Activated naive CD4-positive, alpha-beta T cell treated with anti-CD3 and anti-CD28 coated beads, Interleukin-2, amount 50 U/mL, for 24 hours (primary cell): ENCODE measurements at regions not wholly inside any gene's neighbourhood (a gene's known extent, or its start where the extent isn't known, plus 50 kb on each side); places are given as distances from the start of the nearest gene placed in this dataset.
"Not testable (repeated sequence)": the region's sequence is repeated elsewhere in the genome, so short reads cannot be mapped to it uniquely, and the experiment has no call there.

Experiments used
- H3K27ac Mint-ChIP-seq: one replicate; pipeline ENCODE4 v1.8.0; 2021; ENCODE audit warnings: mild to moderate bottlenecking, mixed read lengths
- H3K27me3 Mint-ChIP-seq: one replicate; pipeline ENCODE4 v1.8.0; 2021; ENCODE audit warnings: mixed read lengths
- H3K36me3 Mint-ChIP-seq: one replicate; pipeline ENCODE4 v1.8.0; 2021; ENCODE audit warnings: mixed read lengths
- H3K4me1 Mint-ChIP-seq: one replicate; pipeline ENCODE4 v1.8.0; 2021; ENCODE audit warnings: mixed read lengths
- H3K4me3 Mint-ChIP-seq: one replicate; pipeline ENCODE4 v1.8.0; 2021; ENCODE audit warnings: mild to moderate bottlenecking, mixed read lengths
- H3K9me3 Mint-ChIP-seq: one replicate; pipeline ENCODE4 v1.8.0; 2021; ENCODE audit warnings: mixed read lengths

DNA sequence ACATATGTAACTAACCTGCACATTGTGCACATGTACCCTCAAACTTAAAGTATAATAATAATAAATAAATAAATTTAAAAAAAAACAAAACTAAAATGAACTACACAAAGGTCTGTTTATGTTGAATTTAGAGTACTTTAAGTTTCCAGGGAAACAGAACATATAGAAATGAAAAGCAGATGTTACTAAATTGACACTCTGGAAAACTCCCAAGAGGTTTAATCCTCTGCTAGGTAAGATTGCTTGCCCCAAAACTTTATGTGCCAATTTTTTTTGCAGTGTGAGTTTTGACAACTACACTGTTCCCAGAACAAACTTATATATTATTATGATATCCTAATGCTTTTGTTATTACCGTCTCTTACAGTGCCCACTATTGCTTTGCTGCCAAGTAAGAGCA, 134.3 kb upstream of the MRPS30 start:
- Mint-ChIP-seq H3K9me3 (no peaks in the 10 kb centered on the region), H3K27ac (no peak overlapping the region), H3K4me3 (no peak overlapping the region)

GRCh38 chr5:44668471-44668870, 140.3 kb upstream of the MRPS30 start:
- not testable (repeated sequence) for H3K4me1 Mint-ChIP-seq, H3K9me3 Mint-ChIP-seq, H3K27me3 Mint-ChIP-seq, H3K4me3 Mint-ChIP-seq, H3K27ac Mint-ChIP-seq, H3K36me3 Mint-ChIP-seq

More for the DNA sequence above, 134.3 kb upstream of the MRPS30 start:
- Mint-ChIP-seq H3K4me1 (no peaks in the 10 kb centered on the region), H3K36me3 (no peaks in the 10 kb centered on the region), H3K27me3 (no peaks in the 10 kb centered on the region)

DNA sequence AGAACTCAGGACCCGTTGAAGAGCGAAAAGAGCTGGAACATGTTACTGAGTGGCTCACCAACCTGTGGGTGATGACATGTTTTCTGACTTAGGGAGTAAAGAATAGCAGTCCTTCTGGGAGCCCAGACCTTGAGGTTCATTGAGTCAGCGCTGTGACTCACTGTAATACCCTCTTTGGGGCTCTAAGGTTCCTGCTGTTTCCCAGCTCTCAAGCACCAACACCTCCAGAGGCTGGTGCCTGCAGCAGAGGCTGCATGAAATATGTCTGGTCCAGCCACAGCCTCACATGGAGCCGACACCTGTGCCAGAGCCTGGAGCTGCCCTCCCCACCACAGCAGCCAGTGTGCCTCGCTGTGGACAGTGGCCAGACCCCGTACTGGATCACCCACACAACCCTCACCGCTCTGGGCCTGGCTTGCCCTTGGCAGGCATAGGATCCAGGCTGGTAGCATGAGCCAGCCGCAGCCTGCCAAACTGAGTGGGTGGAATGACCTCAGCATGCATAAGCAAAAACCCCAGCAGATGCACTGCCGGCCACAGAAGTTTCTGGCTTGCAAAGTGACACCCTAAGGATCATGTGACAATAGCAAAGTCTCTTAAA, 143.5 kb upstream of the MRPS30 start:
- no peak overlapping the region for H3K4me3 Mint-ChIP-seq
- H3K4me1 Mint-ChIP-seq = no peaks in the 10 kb centered on the region
- peaks cover 9% of the 10 kb centered on the region for H3K9me3 Mint-ChIP-seq

DNA sequence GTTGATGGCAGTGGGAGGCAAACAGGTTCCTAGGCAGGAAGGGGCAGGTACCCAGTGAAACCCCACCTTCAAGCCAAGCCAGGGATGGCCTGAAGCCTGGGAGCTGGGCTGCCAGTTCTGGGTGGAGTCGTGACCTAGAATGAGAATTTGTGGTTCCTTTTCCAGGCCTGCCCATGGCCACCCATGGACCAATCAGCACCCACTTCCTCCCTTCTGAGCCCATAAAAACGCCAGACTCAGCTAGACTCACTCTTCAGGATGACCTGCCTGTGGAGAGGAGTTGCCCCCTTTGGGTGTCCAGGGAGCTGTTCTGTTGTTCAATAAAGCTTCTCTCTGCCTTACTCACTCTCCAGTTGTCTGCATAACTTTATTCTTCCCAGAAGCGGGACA, 144.0 kb upstream of the MRPS30 start:
- H3K4me1 Mint-ChIP-seq = no peaks in the 10 kb centered on the region

More for the DNA sequence above, 143.5 kb upstream of the MRPS30 start:
- no peaks in the 10 kb centered on the region for H3K36me3 Mint-ChIP-seq
- H3K27me3 Mint-ChIP-seq = no peaks in the 10 kb centered on the region
- no peak overlapping the region for H3K27ac Mint-ChIP-seq

GRCh38 chr5:44663991-44664710, 144.6 kb upstream of the MRPS30 start:
- Mint-ChIP-seq H3K27me3 (no peaks in the 10 kb centered on the region), H3K9me3 (peaks cover 9% of the 10 kb centered on the region), H3K4me3 (no peak overlapping the region), H3K36me3 (no peaks in the 10 kb centered on the region), H3K27ac (no peak overlapping the region), H3K4me1 (no peaks in the 10 kb centered on the region)

More for the DNA sequence above, 144.0 kb upstream of the MRPS30 start:
- Mint-ChIP-seq H3K27me3 (no peaks in the 10 kb centered on the region), H3K27ac (no peak overlapping the region), H3K9me3 (peaks cover 9% of the 10 kb centered on the region), H3K36me3 (no peaks in the 10 kb centered on the region), H3K4me3 (no peak overlapping the region)

DNA sequence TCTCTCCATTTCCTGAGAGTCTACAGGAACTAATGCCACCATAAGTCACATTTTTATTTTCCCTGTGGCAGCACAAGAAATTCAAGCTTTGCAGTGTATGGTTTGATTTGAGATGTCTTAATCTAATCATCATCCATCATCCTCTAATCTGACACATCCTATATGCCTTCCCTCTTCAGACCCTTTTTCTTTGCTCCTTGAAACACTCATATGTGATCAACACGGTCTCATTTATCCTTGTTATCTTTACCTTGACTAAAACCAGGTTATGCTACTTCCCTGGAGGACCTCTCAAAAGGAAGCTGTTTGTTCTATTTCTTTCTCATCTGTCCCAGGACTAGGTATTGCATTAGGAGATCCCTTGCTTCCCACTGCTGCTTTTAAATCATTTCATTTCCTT, 146.9 kb upstream of the MRPS30 start:
- no peaks in the 10 kb centered on the region for H3K4me1 Mint-ChIP-seq
- no peaks in the 10 kb centered on the region for H3K36me3 Mint-ChIP-seq
- H3K4me3 Mint-ChIP-seq = no peak overlapping the region
- peaks cover 9% of the 10 kb centered on the region for H3K9me3 Mint-ChIP-seq
- H3K27me3 Mint-ChIP-seq = no peaks in the 10 kb centered on the region
- no peak overlapping the region for H3K27ac Mint-ChIP-seq

DNA sequence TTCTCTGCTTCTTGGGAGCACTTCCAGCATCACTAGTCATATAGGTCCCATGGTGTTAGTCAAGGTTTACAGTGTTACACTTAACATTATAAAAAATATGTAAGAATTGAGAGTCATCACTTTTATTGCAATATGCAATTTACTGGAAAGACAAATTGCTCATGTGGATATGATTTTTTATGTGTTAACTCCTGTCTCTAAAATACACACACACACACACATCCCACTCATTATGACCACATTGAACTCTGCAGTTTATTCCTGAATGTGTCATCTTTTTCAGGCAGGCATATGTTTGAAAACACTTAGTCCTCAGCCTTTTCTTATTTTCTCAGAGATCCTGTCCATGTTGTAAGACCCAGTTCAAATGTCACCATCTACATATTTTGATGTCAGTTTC, 148.5 kb upstream of the MRPS30 start:
- Mint-ChIP-seq H3K4me1 (no peaks in the 10 kb centered on the region), H3K36me3 (no peaks in the 10 kb centered on the region), H3K9me3 (no peaks in the 10 kb centered on the region), H3K27me3 (no peaks in the 10 kb centered on the region), H3K4me3 (no peak overlapping the region), H3K27ac (no peak overlapping the region)

- Mint-ChIP-seq H3K36me3 (no peaks in the 10 kb centered on the region), H3K27me3 (no peaks in the 10 kb centered on the region), H3K27ac (no peak overlapping the region), H3K9me3 (no peaks in the 10 kb centered on the region), H3K4me3 (no peak overlapping the region), H3K4me1 (no peaks in the 10 kb centered on the region)
Observed at GRCh38 chr5:44659334-44659733, 149.4 kb upstream of the MRPS30 start.

DNA sequence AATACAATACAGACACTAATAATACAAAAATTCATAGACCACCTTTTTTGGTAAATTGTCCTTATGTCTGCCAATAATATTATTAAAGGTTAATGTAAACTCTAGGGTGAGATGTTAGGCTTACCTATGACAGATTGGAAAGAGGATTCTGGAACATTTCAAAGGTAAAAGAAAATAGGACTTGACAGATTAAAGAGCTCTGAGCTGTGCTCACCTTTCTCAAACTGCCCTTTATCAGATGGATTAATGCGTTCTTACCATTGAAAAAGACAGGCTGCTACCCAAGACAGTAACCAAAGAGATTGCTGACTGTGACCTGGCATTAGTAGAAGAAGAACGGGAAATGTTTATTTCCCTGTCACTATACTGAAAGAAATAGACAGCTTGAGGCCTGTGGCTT, 156.1 kb upstream of the MRPS30 start:
- Mint-ChIP-seq H3K27ac (no peak overlapping the region), H3K4me3 (no peak overlapping the region), H3K4me1 (no peaks in the 10 kb centered on the region), H3K9me3 (no peaks in the 10 kb centered on the region), H3K27me3 (no peaks in the 10 kb centered on the region), H3K36me3 (no peaks in the 10 kb centered on the region)

- no peaks in the 10 kb centered on the region for H3K4me1 Mint-ChIP-seq
- H3K4me3 Mint-ChIP-seq = no peak overlapping the region
- H3K27me3 Mint-ChIP-seq = no peaks in the 10 kb centered on the region
- H3K27ac Mint-ChIP-seq = no peak overlapping the region
- no peaks in the 10 kb centered on the region for H3K9me3 Mint-ChIP-seq
- no peaks in the 10 kb centered on the region for H3K36me3 Mint-ChIP-seq
Observed at GRCh38 chr5:44646016-44646415, 162.7 kb upstream of the MRPS30 start.

DNA sequence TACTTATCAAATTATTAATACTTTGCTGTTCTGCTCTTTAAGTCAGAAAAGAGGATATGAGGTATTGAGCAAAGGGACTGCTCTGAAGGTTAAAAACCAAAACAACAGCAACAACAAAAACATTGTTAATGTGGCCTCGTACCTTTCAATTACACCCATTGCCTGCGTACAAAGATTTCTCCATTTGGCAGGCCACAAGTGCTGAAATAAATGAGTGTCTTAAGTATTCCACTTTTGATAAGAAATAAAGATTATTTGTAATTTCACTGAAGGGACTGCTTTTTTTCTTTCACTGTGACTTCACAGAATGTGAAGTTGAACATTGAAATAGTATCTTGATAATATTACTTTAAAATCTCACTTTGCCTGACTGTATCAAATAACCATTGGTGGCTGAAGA, 163.2 kb upstream of the MRPS30 start:
- H3K4me3 Mint-ChIP-seq = no peak overlapping the region
- H3K27me3 Mint-ChIP-seq = no peaks in the 10 kb centered on the region
- H3K9me3 Mint-ChIP-seq = no peaks in the 10 kb centered on the region
- no peaks in the 10 kb centered on the region for H3K4me1 Mint-ChIP-seq
- no peak overlapping the region for H3K27ac Mint-ChIP-seq
- H3K36me3 Mint-ChIP-seq = no peaks in the 10 kb centered on the region

GRCh38 chr5:44644628-44645027, 164.1 kb upstream of the MRPS30 start:
- no peaks in the 10 kb centered on the region for H3K36me3 Mint-ChIP-seq

GRCh38 chr5:44641820-44642219, 166.9 kb upstream of the MRPS30 start:
- Mint-ChIP-seq H3K4me3 (no peak overlapping the region), H3K36me3 (no peaks in the 10 kb centered on the region), H3K9me3 (no peaks in the 10 kb centered on the region), H3K4me1 (no peaks in the 10 kb centered on the region), H3K27me3 (no peaks in the 10 kb centered on the region), H3K27ac (no peak overlapping the region)

More at GRCh38 chr5:44644628-44645027, 164.1 kb upstream of the MRPS30 start:
- Mint-ChIP-seq H3K4me3 (no peak overlapping the region), H3K27me3 (no peaks in the 10 kb centered on the region), H3K4me1 (no peaks in the 10 kb centered on the region), H3K9me3 (no peaks in the 10 kb centered on the region), H3K27ac (no peak overlapping the region)

- H3K4me1 Mint-ChIP-seq = no peaks in the 10 kb centered on the region
- H3K9me3 Mint-ChIP-seq = no peaks in the 10 kb centered on the region
- no peaks in the 10 kb centered on the region for H3K27me3 Mint-ChIP-seq
- no peak overlapping the region for H3K27ac Mint-ChIP-seq
- H3K36me3 Mint-ChIP-seq = no peaks in the 10 kb centered on the region
- no peak overlapping the region for H3K4me3 Mint-ChIP-seq
Observed at GRCh38 chr5:44640945-44641456, 167.7 kb upstream of the MRPS30 start.

DNA sequence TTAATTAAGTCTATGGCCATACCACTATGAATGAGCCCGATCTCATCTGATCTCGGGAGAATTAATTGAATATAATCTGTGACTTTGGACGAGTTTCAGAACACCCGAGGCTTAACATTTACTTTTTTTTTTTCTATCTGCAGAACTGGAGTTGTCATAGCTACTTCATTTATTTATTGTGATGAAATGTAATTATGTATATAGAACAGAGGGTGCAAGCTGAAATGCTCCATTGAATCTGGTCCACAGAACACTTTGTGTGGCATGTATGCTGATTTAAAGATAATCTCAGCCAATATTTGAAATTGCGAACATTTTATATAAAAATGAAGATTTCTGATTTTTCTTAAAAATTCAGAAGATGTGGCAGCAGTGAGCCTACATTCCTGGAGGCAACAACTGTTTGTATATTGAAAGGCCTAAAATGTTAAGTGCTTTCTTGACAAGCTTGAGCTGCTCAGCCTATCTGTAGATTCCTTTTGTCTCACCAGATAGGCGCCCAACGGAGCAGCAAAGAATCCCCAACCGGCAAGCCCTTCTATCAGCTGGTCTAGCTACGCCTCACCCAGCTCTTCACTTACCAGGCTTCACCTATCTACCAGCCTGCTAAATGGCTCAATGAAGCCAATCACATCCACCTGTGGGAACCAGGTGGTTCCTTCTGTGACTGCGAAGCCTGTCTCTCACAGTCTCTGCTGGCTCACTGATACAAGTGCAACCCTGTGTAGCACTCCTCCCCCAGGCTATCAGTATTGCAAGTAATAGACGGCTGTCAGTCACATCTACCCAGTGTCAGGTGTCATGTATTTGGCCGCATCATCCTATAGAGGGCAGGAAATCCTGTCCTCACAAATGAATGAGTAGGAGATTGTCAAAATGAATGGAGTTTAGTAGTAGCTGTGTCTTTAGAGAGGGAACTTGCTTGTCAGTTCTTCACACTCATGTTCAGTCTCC, 170.6 kb upstream of the MRPS30 start:
- Mint-ChIP-seq H3K27ac (no peak overlapping the region), H3K36me3 (no peaks in the 10 kb centered on the region), H3K9me3 (peaks cover 3% of the 10 kb centered on the region), H3K27me3 (no peaks in the 10 kb centered on the region), H3K4me1 (no peaks in the 10 kb centered on the region), H3K4me3 (no peak overlapping the region)

- Mint-ChIP-seq H3K36me3 (no peaks in the 10 kb centered on the region), H3K27ac (no peak overlapping the region), H3K4me1 (no peaks in the 10 kb centered on the region), H3K4me3 (no peak overlapping the region), H3K9me3 (peaks cover 3% of the 10 kb centered on the region), H3K27me3 (no peaks in the 10 kb centered on the region)
Observed at GRCh38 chr5:44632344-44632743, 176.4 kb upstream of the MRPS30 start.
